Hematopoietic multipotent progenitor cell (in vitro differentiated cells): ENCODE measurements at regions not wholly inside any gene's neighbourhood (a gene's known extent, or its start where the extent isn't known, plus 50 kb on each side); places are given as distances from the start of the nearest gene placed in this dataset.

Source experiments
- DNase-seq, 3 donors: peaks; one replicate each; pipeline ENCODE4 v3.0.0-alpha.2; 2011 to 2015; ENCODE audit warnings: low read depth in 2 of 3, low spot score in 2 of 3

GRCh38 chr1:186736971-186737685 is 56.9 kb upstream of the PTGS2 start:
- DNase-seq = no peak

GRCh38 chr1:186735463-186735862 is 55.2 kb upstream of the PTGS2 start:
- no peak for DNase-seq

- DNase-seq = no peak
Measured at GRCh38 chr1:186730951-186731729, 50.9 kb upstream of the PTGS2 start.
